ENCODE measurements at regions not wholly inside any gene's neighbourhood (a gene's known extent, or its start where the extent isn't known, plus 50 kb on each side); places are given as distances from the start of the nearest gene placed in this dataset.

GRCh38 chr14:22465201-22465840 is 123.7 kb downstream of the DAD1 start:
- Mint-ChIP-seq H3K36me3 (ENCODE audit: low read depth, unreplicated experiment) (no peaks in the 10 kb centered on the region), H3K27ac (ENCODE audit: unreplicated experiment) (no peak overlapping the region), H3K27me3 (ENCODE audit: unreplicated experiment) (peaks cover 2% of the 10 kb centered on the region), H3K9me3 (ENCODE audit: unreplicated experiment) (no peaks in the 10 kb centered on the region), H3K4me1 (ENCODE audit: unreplicated experiment) (peaks cover 6% of the 10 kb centered on the region), H3K4me3 (ENCODE audit: unreplicated experiment) (no peak overlapping the region)
- no peak for TF ChIP-seq CTCF (IDR thresholded peaks at IDR 0.05; ENCODE audit: unreplicated experiment)
- DNase-seq (ENCODE audit: low spot score): no peak

GRCh38 chr14:22464422-22465142 is 124.4 kb downstream of the DAD1 start:
- Mint-ChIP-seq H3K9me3 (ENCODE audit: unreplicated experiment) (no peaks in the 10 kb centered on the region), H3K27me3 (ENCODE audit: unreplicated experiment) (peaks cover 2% of the 10 kb centered on the region), H3K36me3 (ENCODE audit: low read depth, unreplicated experiment) (no peaks in the 10 kb centered on the region), H3K4me3 (ENCODE audit: unreplicated experiment) (no peak overlapping the region), H3K4me1 (ENCODE audit: unreplicated experiment) (peaks cover 11% of the 10 kb centered on the region), H3K27ac (ENCODE audit: unreplicated experiment) (no peak overlapping the region)
- DNase-seq (ENCODE audit: low spot score): no peak
- no peak for TF ChIP-seq CTCF (IDR thresholded peaks at IDR 0.05; ENCODE audit: unreplicated experiment)

- DNase-seq (ENCODE audit: low spot score): no peak
- Mint-ChIP-seq H3K27ac (ENCODE audit: unreplicated experiment) (no peak overlapping the region), H3K4me1 (ENCODE audit: unreplicated experiment) (peaks cover 9% of the 10 kb centered on the region), H3K9me3 (ENCODE audit: unreplicated experiment) (no peaks in the 10 kb centered on the region), H3K27me3 (ENCODE audit: unreplicated experiment) (peaks cover 2% of the 10 kb centered on the region), H3K4me3 (ENCODE audit: unreplicated experiment) (no peak overlapping the region), H3K36me3 (ENCODE audit: low read depth, unreplicated experiment) (no peaks in the 10 kb centered on the region)
- no peak for TF ChIP-seq CTCF (IDR thresholded peaks at IDR 0.05; ENCODE audit: unreplicated experiment)
Observed at GRCh38 chr14:22463763-22464173, 125.3 kb downstream of the DAD1 start.

- Mint-ChIP-seq H3K4me3 (ENCODE audit: unreplicated experiment) (no peak overlapping the region), H3K36me3 (ENCODE audit: low read depth, unreplicated experiment) (no peaks in the 10 kb centered on the region), H3K4me1 (ENCODE audit: unreplicated experiment) (peaks cover 9% of the 10 kb centered on the region), H3K27me3 (ENCODE audit: unreplicated experiment) (peaks cover 2% of the 10 kb centered on the region), H3K9me3 (ENCODE audit: unreplicated experiment) (no peaks in the 10 kb centered on the region), H3K27ac (ENCODE audit: unreplicated experiment) (no peak overlapping the region)
- DNase-seq (ENCODE audit: low spot score): no peak
- no peak for TF ChIP-seq CTCF (IDR thresholded peaks at IDR 0.05; ENCODE audit: unreplicated experiment)
Observed at GRCh38 chr14:22462923-22463322, 126.1 kb downstream of the DAD1 start.
